Inferior parietal cortex (tissue), 1 donor: ENCODE measurements at regions not wholly inside any gene's neighbourhood (a gene's known extent, or its start where the extent isn't known, plus 50 kb on each side); places are given as distances from the start of the nearest gene placed in this dataset.
"Not testable (repeated sequence)": the region's sequence is repeated elsewhere in the genome, so short reads cannot be mapped to it uniquely, and the experiment has no call there.

Source experiments
- DNase-seq: peaks from one replicate; pipeline ENCODE4 v3.0.0-alpha.2; 2016; ENCODE audit errors: extremely low spot score

GRCh38 chr2:146709004-146709403, 1135.8 kb upstream of the ACVR2A start:
- no peak for DNase-seq

- DNase-seq, result no peak
Observed at GRCh38 chr2:146701183-146701582, 1143.6 kb upstream of the ACVR2A start.

GRCh38 chr2:146697307-146697706, 1147.5 kb upstream of the ACVR2A start:
- no peak for DNase-seq

- DNase-seq, result not testable (repeated sequence)
Observed at GRCh38 chr2:146696787-146697186, 1148.0 kb upstream of the ACVR2A start.

- DNase-seq, result no peak
Observed at GRCh38 chr2:146681991-146682390, 1162.8 kb upstream of the ACVR2A start.

GRCh38 chr2:146678516-146678915, 1166.3 kb upstream of the ACVR2A start:
- DNase-seq, result no peak

- DNase-seq, result no peak
Observed at GRCh38 chr2:146677280-146677679, 1167.5 kb upstream of the ACVR2A start.

GRCh38 chr2:146669735-146670134, 1175.1 kb upstream of the ACVR2A start:
- no peak for DNase-seq

- no peak for DNase-seq
Observed at GRCh38 chr2:146666340-146666739, 1178.5 kb upstream of the ACVR2A start.

GRCh38 chr2:146665800-146666199, 1179.0 kb upstream of the ACVR2A start:
- no peak for DNase-seq

GRCh38 chr2:146661473-146662096, 1183.2 kb upstream of the ACVR2A start:
- DNase-seq, result peak; percentile 56

- DNase-seq, result no peak
Observed at GRCh38 chr2:146659976-146660375, 1184.9 kb upstream of the ACVR2A start.

- no peak for DNase-seq
Observed at GRCh38 chr2:146652311-146652710, 1192.5 kb upstream of the ACVR2A start.

GRCh38 chr2:146651361-146651760, 1193.5 kb upstream of the ACVR2A start:
- DNase-seq, result no peak

GRCh38 chr2:146642066-146642465, 1202.8 kb upstream of the ACVR2A start:
- no peak for DNase-seq

- DNase-seq, result no peak
Observed at GRCh38 chr2:146634230-146635097, 1210.4 kb upstream of the ACVR2A start.

GRCh38 chr2:146633159-146633558, 1211.7 kb upstream of the ACVR2A start:
- no peak for DNase-seq

GRCh38 chr2:146632707-146633106, 1212.1 kb upstream of the ACVR2A start:
- DNase-seq, result no peak

- no peak for DNase-seq
Observed at GRCh38 chr2:146624430-146625160, 1220.2 kb upstream of the ACVR2A start.

- DNase-seq, result no peak
Observed at GRCh38 chr2:146623771-146624170, 1221.1 kb upstream of the ACVR2A start.

- DNase-seq, result no peak
Observed at GRCh38 chr2:146621656-146622055, 1223.2 kb upstream of the ACVR2A start.

- no peak for DNase-seq
Observed at GRCh38 chr2:146615778-146616177, 1229.1 kb upstream of the ACVR2A start.

- DNase-seq, result no peak
Observed at GRCh38 chr2:146608490-146608889, 1236.3 kb upstream of the ACVR2A start.
